ENCODE measurements at regions not wholly inside any gene's neighbourhood (a gene's known extent, or its start where the extent isn't known, plus 50 kb on each side); places are given as distances from the start of the nearest gene placed in this dataset.

- TF ChIP-seq POLR2AphosphoS5 (IDR thresholded peaks at IDR 0.05): no peak
- TF ChIP-seq EP300 (IDR thresholded peaks at IDR 0.05): no peak
- TF ChIP-seq CTCF (IDR thresholded peaks at IDR 0.05): no peak
- no peak for TF ChIP-seq POLR2A (IDR thresholded peaks at IDR 0.05)
Measured at GRCh38 chr15:70181626-70182255, 84.0 kb upstream of the TLE3 start.

Data from stomach (tissue), 4 donors.